HG03135 (cell line): ENCODE measurements at regions not wholly inside any gene's neighbourhood (a gene's known extent, or its start where the extent isn't known, plus 50 kb on each side); places are given as distances from the start of the nearest gene placed in this dataset.
A peak's percentile ranks its signal among the peaks of the same experiment; 100 is the strongest.
"Not testable (repeated sequence)": the region's sequence is repeated elsewhere in the genome, so short reads cannot be mapped to it uniquely, and the experiment has no call there.

Experiments
- ATAC-seq: cut with Tn5 transposase; IDR thresholded peaks from one replicate; pipeline ENCODE4 v1.9.1; 2021; ENCODE audit warnings: mild to moderate bottlenecking, moderate library complexity; ENCODE audit not compliant: unreplicated experiment

DNA sequence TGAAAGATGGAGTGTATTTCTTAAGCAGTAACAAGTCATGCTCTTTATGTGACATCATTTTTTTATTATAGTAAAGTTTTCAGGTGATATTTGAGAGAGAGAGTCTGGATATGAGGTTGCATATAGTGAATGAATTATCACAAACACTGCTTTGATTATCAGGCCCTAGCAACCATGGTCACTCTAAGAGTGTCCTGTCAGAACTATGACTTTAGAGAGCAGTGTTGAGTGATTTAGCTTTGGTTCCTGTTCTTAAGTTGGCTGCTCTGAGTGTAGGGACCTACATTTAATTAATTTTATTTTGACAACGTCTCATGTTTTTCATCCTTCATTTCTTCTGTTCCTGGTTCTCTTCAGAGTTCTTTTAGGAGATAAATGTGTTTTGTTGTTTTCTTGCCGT is 275.5 kb downstream of the KCNJ3 start:
- peak; percentile 59 for ATAC-seq

DNA sequence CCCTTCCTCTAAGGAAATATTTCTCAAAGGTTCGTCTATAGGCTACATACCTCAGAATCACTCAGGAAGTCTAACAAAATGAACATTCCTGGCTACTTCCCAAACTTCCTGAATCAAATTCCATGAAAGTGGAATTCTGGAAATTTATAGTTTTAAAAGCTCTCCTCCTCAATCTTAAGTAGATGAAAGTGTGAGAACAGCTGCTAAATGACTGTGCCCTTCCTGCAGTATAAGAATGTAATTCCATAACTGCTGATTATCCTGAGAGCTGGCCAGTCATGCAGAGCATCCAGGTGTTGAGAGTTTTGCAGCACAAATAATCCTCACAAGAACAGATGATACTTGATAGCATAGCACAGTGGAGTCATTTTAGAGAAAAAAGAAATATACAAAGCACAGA is 265.0 kb downstream of the KCNJ3 start:
- no peak for ATAC-seq

DNA sequence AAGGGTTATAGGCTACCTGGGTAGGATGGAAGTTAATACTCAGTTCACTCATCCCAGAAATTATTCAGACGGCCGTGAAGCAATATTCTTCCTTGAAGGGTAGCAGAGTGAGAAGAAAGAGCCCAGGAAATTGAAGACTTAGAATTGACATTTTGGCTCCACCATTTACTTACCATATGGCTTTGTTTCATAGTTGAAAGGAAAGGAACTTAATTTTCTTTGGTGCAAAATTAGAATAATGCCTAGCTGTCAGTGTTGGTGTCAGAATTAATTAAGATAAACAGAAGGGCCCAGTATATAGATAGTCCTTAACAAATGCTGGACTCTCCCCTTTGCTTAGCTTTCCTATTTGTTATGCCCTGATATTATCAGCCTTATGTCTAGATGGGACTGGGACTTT is 263.2 kb downstream of the KCNJ3 start:
- no peak for ATAC-seq

DNA sequence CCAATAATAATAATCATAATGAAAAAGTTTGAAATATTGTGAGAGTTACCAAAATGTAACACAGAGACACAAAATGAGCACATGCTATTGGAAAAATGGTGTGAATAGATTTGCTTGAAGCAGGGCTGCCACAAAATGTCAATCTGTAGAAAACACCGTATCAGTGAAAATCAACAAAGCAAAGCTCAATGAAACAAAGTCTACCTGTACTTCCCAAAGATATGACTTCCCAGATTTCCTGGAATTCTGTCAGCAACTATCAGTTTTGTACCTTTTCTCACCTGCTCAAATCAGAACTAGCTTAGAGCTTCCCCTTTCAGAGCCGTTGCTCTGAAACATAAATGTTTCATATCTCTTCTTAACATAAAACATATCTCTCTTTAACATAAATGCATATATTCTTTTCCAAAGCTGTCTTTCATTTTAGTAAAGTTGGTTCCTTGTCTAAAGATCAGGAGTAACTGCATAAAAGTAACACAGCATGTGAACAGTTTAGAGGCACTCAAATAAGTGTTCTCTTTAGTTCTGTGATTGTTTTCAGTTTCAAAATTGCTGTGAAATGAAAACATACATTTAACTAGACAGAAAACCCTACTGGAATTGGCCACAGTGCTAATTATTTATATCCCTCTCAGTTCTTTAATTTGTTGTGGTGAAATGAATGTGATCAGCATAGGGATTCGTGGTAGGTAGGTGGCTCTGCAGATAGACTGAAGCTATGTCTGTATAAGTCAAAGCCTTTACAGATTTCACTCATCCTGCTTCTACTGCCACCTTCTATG is 262.5 kb downstream of the KCNJ3 start:
- ATAC-seq = no peak

DNA sequence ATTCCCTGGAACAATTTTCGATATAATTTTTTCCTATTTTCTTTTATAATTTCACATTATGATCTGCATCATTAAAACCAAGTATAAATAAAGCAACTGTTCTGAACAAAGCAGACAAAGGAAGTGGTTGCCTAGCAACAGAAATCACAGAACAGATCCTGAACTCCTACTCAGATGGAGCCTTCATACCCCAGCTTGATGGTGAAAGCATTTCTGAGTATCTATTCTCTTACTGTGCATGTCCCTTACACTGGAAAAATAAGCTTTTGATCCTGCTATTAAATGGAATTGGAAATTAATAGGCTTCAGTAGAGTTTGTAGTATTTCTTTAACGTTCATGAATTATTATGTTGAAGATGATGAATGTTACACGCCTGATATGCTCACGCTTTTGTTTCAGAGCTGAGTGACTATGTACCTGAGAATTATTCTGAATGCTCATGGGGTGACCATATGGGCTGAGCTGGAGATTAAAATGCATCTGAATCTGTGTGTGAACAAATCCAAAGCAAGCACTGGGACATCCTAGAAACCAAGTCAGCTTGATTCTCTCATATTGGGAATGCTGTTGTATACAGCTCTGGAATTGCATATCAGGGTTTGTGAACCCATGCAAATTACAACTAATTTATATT is 254.0 kb downstream of the KCNJ3 start:
- ATAC-seq = no peak

DNA sequence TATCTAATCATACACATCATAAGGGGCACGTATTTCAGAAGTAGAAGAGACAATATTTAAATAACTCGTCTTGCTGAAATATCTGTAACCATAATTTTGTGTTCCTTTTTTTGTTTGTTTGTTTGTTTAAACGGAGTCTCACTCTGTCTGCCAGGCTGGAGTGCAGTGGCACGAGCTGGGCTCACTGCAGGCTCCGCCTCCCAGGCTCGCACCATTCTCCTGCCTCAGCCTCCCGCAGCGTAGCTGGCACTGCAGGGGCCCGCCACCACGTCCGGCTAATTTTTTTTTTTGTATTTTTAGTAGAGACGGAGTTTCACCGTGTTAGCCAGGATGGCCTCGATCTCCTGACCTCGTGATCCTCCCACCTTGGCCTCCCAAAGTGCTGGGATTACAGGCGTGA is 248.9 kb downstream of the KCNJ3 start:
- ATAC-seq = not testable (repeated sequence)

DNA sequence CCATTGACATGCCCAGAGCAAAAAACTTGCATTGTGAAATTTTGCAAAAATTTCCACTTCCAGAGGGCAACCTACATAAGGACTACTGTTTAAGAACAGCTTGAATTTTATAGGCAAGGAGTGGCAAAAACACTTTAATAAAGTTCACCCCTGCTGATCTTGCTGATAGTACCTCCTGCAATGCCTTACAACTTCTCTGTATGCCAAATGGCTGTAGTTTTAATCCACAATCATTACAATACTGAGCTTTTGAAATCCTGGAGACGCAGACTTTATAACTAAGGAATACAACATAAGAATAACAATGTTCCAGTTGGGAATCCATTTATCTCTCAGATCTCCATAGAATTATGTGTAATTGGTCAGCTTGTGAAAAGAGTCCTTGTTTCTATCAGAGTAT is 247.5 kb downstream of the KCNJ3 start:
- ATAC-seq = no peak

DNA sequence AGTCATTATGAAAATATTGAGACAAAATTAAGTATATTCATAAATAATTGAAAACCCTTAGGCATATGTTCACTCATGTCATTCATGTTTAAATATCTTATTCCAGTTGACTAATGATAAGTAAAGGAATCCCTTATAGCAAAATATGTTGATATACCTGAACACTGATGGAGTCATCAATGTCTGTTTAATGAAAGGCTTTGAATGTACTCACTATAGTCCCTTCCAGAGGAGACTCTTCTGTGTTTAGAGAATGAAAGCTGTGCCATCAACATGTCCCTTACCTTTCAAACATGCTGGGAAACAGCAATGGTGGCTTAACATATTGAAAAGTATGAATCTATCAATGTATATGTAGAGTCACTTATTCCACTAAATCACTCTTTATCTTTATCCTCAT is 242.9 kb downstream of the KCNJ3 start:
- no peak for ATAC-seq

DNA sequence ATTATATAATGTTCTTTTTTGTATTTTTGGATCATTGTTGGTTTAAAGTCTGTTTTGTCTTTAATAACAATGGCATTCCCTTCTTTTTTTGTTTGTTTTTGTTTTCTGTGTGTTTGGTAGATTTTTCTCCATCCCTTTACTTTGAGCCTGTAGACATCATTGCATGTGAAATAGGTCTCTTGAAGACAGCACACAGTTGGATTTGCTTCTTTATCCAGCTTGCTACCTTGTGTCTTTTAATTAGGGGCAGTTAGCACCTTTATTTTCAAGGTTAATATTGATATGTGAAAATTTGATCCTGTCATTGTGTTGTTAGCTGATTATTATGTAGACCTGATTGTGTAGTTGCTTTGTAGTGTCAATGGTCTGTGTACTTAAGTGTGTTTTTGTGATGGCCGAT is 235.7 kb downstream of the KCNJ3 start:
- ATAC-seq = no peak

DNA sequence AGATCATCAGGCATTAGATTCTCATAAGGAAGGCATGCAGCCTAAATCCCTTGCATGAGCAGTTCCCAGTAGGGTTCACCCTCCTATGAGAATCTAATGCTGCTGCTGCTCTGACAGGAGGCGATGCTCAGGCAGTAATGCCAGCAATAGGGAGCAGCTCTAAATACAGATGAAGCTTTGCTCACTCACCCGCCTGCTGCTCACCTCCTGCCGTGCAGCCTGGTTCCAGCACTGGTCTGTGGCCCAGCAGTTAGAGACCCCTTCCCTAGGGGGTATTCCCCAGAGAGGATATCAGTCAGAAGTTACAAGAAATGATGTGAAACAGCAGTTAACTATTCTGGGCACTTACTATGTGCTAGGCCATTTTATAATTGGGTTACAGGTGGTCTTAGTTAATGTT is 226.0 kb downstream of the KCNJ3 start:
- no peak for ATAC-seq

DNA sequence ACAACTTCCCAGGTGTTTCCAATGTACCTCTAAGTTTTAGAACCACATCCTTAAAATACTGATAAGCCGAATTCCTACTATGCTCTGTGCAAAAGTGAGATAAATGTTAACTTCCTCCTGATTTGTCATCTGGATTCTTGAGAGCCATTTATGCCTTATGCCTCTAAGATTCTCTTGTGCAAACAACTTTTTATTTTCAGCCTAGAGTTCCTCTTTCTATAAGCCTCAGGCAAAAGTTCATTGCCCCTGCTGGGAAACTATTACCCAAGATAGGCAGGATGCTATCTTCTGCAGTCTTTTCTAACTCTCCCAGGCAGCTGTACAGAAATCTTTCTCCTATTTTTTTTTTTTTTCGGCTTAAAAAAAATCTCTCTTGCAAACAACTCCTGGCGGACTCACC is 216.1 kb downstream of the KCNJ3 start:
- no peak for ATAC-seq

DNA sequence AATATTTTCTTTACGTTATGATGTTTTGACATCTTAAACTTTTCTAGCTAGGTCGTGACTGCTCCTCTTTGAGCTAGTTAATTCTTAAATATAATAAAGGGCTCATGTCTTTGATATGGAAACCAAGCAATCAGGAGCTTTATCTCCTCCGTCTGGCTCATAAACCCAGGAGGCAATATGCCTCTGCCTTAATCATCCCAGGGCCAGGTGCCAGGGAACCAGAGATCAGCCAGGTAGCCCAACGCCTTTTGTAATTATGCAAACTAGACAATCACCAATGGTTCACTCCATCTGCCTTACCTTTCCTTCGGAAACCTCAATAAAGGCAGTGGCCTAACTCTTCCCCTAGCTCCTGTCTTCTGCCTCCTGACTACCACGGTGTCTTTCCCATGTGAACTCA is 213.7 kb downstream of the KCNJ3 start:
- no peak for ATAC-seq

DNA sequence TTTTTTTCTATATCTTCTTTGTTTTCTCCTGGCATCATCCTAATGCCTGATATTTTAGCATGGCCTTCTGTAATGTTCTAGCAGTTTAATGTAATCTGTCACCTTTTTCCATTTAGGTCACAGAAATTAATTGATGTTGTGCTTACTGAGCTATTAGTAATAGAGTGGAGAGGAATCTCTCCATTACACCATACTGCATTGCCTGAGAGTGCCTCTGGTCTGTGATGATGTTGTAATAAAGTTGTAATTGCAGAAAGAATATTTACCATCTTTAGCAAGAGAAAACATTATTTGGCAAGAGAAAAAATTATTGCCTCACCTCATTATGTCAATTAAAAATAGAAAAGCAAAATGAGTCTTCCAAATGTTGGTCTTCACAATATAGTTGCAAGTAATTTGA is 213.2 kb downstream of the KCNJ3 start:
- no peak for ATAC-seq

DNA sequence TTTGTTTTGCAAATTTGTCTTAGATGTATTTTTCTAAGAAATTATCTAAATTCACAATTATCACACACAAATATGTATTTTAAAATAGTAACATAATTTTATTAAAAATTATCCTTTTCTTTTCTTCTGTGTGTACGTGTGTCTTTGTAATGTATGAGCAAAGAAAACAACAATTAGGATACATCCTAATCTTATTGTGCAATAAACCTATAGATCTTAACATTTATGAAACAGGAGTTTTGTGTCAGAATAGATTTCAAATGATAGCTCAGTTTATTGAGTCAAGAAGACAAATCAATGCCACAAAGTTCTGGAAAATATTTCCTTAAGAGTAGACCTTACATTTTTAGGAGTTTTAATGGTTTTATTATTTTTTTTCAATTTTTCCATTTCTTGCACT is 212.2 kb downstream of the KCNJ3 start:
- ATAC-seq = no peak

DNA sequence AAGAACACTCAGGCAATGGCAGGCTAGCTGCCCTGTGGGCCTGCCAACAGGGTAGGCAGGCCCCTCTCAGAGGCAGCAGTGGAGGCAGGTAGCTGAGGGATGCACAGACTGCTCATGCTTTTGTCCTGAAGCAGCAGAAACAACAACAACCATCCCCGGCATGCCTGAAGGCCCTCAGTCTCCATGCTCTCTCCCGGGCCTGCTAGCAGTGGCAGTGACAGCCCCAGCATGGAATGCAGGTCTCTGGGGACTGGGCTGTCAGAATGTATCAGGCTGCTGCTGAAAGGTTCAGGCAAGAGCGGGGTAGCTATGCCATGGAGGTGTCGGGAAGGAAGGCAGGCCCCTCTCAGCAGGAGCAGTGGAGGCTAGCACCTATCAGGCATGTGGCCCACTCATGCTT is 209.8 kb downstream of the KCNJ3 start:
- no peak for ATAC-seq
